Gastroesophageal sphincter (tissue), 4 donors: ENCODE measurements at regions not wholly inside any gene's neighbourhood (a gene's known extent, or its start where the extent isn't known, plus 50 kb on each side); places are given as distances from the start of the nearest gene placed in this dataset.

Experiments
- ATAC-seq: fragments of 150-250 bp; one replicate; pipeline ENCODE4 v1.9.1; 2016; ENCODE audit warnings: mild to moderate bottlenecking, moderate library complexity
- H3K27ac ChIP-seq, 4 donors: fragments of 200-600 bp; sonication (generic) in 3 of 4; 1 replicate in 3 of 4; 2 replicates in 1 of 4; pipeline ENCODE4 v1.5.1; 2016 to 2019
- H3K27me3 ChIP-seq: fragments of 200-600 bp; sonication (generic); one replicate; pipeline ENCODE4 v1.5.1; 2019
- H3K36me3 ChIP-seq, 2 donors: fragments of 200-600 bp; sonication (generic); one replicate each; pipeline ENCODE4 v1.5.1; 2019; ENCODE audit warnings: control low read depth in 1 of 2
- H3K4me1 ChIP-seq, 3 donors: fragments of 200-600 bp; sonication (generic); 1 replicate in 2 of 3; 2 replicates in 1 of 3; pipeline ENCODE4 v1.5.1; 2016 to 2019; ENCODE audit warnings: control low read depth in 2 of 3
- H3K4me3 ChIP-seq, 2 donors: fragments of 200-600 bp; sonication (generic); one replicate each; pipeline ENCODE4 v1.5.1; 2019; ENCODE audit warnings: mild to moderate bottlenecking in 1 of 2, moderate library complexity in 1 of 2
- H3K9me3 ChIP-seq, 3 donors: fragments of 200-600 bp; sonication (generic); one replicate each; pipeline ENCODE4 v1.5.1; 2017 to 2019; ENCODE audit warnings: control low read depth in 2 of 3
- EP300 ChIP-seq: sonication (generic); formaldehyde crosslinking; IDR thresholded peaks from one replicate; pipeline ENCODE4 v1.6.1; 2017; ENCODE audit warnings: antibody characterized with exemption, mild to moderate bottlenecking
- POLR2A ChIP-seq, 2 donors: fragments of 450-650 bp; IDR thresholded peaks; one replicate each; pipeline ENCODE4 v1.6.1; 2017; ENCODE audit warnings: antibody characterized with exemption in 2 of 2, mild to moderate bottlenecking in 2 of 2, moderate library complexity in 1 of 2
- POLR2AphosphoS5 ChIP-seq: sonication (generic); formaldehyde crosslinking; IDR thresholded peaks from one replicate; pipeline ENCODE4 v1.6.1; 2017; ENCODE audit warnings: antibody characterized with exemption
- WGBS, 2 donors: methylation state at CpG; one replicate each; pipeline ENCODE4 v1.1.5; 2018; ENCODE audit warnings: low coverage in 1 of 2; 5-methylcytosine and 5-hydroxymethylcytosine counted together
- TF ChIP-seq, protein P1 (sequence below), 4 experiments: fragments of 200-600 bp in 2 of 4; fragments of 450-650 bp in 2 of 4; sonication (generic) in 1 of 4; IDR thresholded peaks; one replicate each; pipeline ENCODE4 v1.5.1; 2017 to 2019; ENCODE audit warnings: antibody characterized with exemption in 4 of 4, mild to moderate bottlenecking in 2 of 4, moderate library complexity in 2 of 4

GRCh38 chr14:103228866-103229265 is 105.2 kb upstream of the EIF5 start:
- H3K9me3 ChIP-seq: no peaks in the 10 kb centered on the region
- no peak overlapping the region for H3K27ac ChIP-seq
- no peak overlapping the region for H3K4me3 ChIP-seq
- H3K4me1 ChIP-seq: no peaks in the 10 kb centered on the region
- H3K36me3 ChIP-seq: no peaks in the 10 kb centered on the region
- WGBS, 2 donors: 93% methylated on average over 3 of the region's 4 CpGs; no CpG with 5 or more reads in 1 of the 2 donors
- TF ChIP-seq POLR2A (IDR thresholded peaks at IDR 0.05) (no peak), POLR2AphosphoS5 (no peak), EP300 (no peak)
- TF ChIP-seq, protein P1, sequence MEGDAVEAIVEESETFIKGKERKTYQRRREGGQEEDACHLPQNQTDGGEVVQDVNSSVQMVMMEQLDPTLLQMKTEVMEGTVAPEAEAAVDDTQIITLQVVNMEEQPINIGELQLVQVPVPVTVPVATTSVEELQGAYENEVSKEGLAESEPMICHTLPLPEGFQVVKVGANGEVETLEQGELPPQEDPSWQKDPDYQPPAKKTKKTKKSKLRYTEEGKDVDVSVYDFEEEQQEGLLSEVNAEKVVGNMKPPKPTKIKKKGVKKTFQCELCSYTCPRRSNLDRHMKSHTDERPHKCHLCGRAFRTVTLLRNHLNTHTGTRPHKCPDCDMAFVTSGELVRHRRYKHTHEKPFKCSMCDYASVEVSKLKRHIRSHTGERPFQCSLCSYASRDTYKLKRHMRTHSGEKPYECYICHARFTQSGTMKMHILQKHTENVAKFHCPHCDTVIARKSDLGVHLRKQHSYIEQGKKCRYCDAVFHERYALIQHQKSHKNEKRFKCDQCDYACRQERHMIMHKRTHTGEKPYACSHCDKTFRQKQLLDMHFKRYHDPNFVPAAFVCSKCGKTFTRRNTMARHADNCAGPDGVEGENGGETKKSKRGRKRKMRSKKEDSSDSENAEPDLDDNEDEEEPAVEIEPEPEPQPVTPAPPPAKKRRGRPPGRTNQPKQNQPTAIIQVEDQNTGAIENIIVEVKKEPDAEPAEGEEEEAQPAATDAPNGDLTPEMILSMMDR (IDR thresholded peaks at IDR 0.05): no peak
- H3K27me3 ChIP-seq: peaks cover 73% of the 10 kb centered on the region
- ATAC-seq: no peak

DNA sequence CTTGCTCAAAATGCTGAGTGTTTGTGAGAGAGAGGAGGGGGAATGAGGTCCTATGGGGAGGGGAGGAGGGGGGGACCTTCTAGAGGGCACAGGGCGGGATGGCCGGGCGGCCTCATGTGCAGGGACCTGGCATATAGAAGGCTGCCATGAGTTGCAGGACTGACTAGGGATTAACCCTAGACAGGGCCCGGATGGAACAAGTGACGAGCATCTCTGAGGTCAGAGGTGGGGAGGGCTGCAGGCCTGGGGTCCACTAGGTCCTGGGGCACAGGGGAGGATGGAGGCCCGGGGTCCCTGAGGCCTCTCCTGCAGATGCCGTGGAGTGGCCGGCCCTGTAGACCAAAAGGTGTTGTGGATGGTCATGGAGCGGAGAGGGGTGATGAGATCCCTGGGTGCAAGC is 104.0 kb upstream of the EIF5 start:
- Histone ChIP-seq H3K36me3 (no peaks in the 10 kb centered on the region), H3K9me3 (no peaks in the 10 kb centered on the region), H3K27me3 (peaks cover 65% of the 10 kb centered on the region), H3K4me3 (no peak overlapping the region), H3K4me1 (no peaks in the 10 kb centered on the region), H3K27ac (no peak overlapping the region)
- TF ChIP-seq EP300: no peak
- TF ChIP-seq, protein P1 (IDR thresholded peaks at IDR 0.05): no peak
- TF ChIP-seq POLR2A (IDR thresholded peaks at IDR 0.05): no peak
- no peak for TF ChIP-seq POLR2AphosphoS5
- no peak for ATAC-seq
- WGBS, 2 donors: 88 to 94% methylated on average over 5 to 6 of the region's 9 CpGs

DNA sequence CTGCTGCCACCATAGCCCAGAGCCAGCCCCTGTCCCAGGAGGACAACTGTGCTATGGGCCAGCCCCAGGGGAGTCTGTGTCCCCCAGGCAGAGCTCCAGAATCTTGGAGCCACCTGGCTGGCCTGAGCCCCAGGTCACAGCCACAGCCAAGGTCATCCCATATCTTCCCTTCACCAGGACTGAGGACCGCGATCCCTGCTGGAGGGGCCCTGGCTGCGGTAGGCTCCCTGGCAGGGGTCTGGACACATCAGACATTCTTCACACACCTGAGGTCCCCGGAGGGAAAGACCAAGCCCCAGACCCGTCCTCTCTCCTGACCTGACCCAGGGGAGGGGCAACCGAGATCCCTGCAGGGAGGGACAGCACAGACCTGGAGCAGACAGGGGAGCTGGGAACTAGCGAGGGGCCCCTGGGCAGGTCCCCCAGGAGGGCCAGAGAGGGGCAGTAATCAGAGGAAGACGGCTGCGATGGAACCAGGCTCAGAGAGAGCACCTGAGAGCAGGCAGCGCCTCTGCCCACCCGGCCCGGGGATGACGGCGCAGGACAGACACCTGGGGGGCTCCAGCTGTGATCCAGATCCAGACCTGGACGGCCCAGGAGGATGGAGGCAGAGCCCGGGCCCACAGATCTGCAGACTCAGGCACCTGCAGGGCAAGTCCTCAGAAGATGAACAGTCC is 103.2 kb upstream of the EIF5 start:
- Histone ChIP-seq H3K27me3 (peaks cover 57% of the 10 kb centered on the region), H3K4me3 (no peak overlapping the region), H3K36me3 (no peaks in the 10 kb centered on the region), H3K27ac (no peak overlapping the region), H3K9me3 (no peaks in the 10 kb centered on the region), H3K4me1 (peaks cover 0 to 4% (median 0%) of the 10 kb centered on the region in 3 donors)
- TF ChIP-seq POLR2AphosphoS5: no peak
- TF ChIP-seq POLR2A (IDR thresholded peaks at IDR 0.05): no peak
- TF ChIP-seq, protein P1 (IDR thresholded peaks at IDR 0.05): no peak
- TF ChIP-seq EP300: no peak
- no peak for ATAC-seq
- WGBS, 2 donors: 80% methylated on average over 2 of the region's 16 CpGs; no CpG with 5 or more reads in 1 of the 2 donors

- 40% methylated on average over 1 of the region's 22 CpGs; no CpG with 5 or more reads in 1 of the 2 donors for WGBS, 2 donors
- H3K27me3 ChIP-seq: peaks cover 50% of the 10 kb centered on the region
- H3K4me3 ChIP-seq: no peak overlapping the region
- ATAC-seq: no peak
- TF ChIP-seq POLR2A (IDR thresholded peaks at IDR 0.05): no peak
- TF ChIP-seq, protein P1 (IDR thresholded peaks at IDR 0.05): no peak
- no peak for TF ChIP-seq POLR2AphosphoS5
- TF ChIP-seq EP300: no peak
- H3K36me3 ChIP-seq: no peaks in the 10 kb centered on the region
- no peak overlapping the region for H3K27ac ChIP-seq
- H3K9me3 ChIP-seq: no peaks in the 10 kb centered on the region
- H3K4me1 ChIP-seq: peaks cover 0 to 8% (median 0%) of the 10 kb centered on the region in 3 donors
Observed at GRCh38 chr14:103231376-103232019, 102.5 kb upstream of the EIF5 start.
